ENCODE measurements at regions not wholly inside any gene's neighbourhood (a gene's known extent, or its start where the extent isn't known, plus 50 kb on each side); places are given as distances from the start of the nearest gene placed in this dataset.

GRCh38 chr6:82484001-82484400 is 120.4 kb downstream of the TPBG start:
- WGBS, 4 donors: 74 to 84% (median 78%) methylated on average over 3 of the region's 3 CpGs
- TF ChIP-seq CTCF (IDR thresholded peaks at IDR 0.05): no peak
- no peak for TF ChIP-seq POLR2A (IDR thresholded peaks at IDR 0.05)
- Histone ChIP-seq H3K4me1 (no peaks in the 10 kb centered on the region), H3K27me3 (no peaks in the 10 kb centered on the region), H3K9me3 (peaks cover 0 to 36% (median 16%) of the 10 kb centered on the region in 12 donors), H3K36me3 (no peaks in the 10 kb centered on the region), H3K27ac (no peak overlapping the region), H3K4me3 (no peak overlapping the region)
- no peak for ATAC-seq
- intact Hi-C loops (cut with DNase I): no loop called here
- no peak for DNase-seq

- H3K4me1 ChIP-seq: no peaks in the 10 kb centered on the region
- H3K27me3 ChIP-seq: no peaks in the 10 kb centered on the region
- H3K27ac ChIP-seq: no peak overlapping the region
- intact Hi-C loops (cut with DNase I): no loop called here
- no peak for TF ChIP-seq CTCF (IDR thresholded peaks at IDR 0.05)
- TF ChIP-seq POLR2A (IDR thresholded peaks at IDR 0.05): no peak
- ATAC-seq: no peak
- DNase-seq: no peak
- 69 to 80% (median 74%) methylated on average over 9 of the region's 9 CpGs for WGBS, 4 donors
- peaks cover 0 to 45% (median 23%) of the 10 kb centered on the region in 12 donors for H3K9me3 ChIP-seq
- no peaks in the 10 kb centered on the region for H3K36me3 ChIP-seq
- H3K4me3 ChIP-seq: no peak overlapping the region
Observed at GRCh38 chr6:82484737-82485626, 121.4 kb downstream of the TPBG start.

- Histone ChIP-seq H3K36me3 (no peaks in the 10 kb centered on the region), H3K27ac (no peak overlapping the region), H3K9me3 (peaks cover 0 to 50% (median 28%) of the 10 kb centered on the region in 12 donors), H3K4me3 (no peak overlapping the region), H3K4me1 (no peaks in the 10 kb centered on the region), H3K27me3 (no peaks in the 10 kb centered on the region)
- ATAC-seq (no peak), DNase-seq (no peak)
- intact Hi-C loops (cut with DNase I): no loop called here
- no peak for TF ChIP-seq POLR2A (IDR thresholded peaks at IDR 0.05)
- 50 to 71% (median 56%) methylated on average over 2 of the region's 2 CpGs for WGBS, 4 donors
Observed at GRCh38 chr6:82487895-82488294, 124.3 kb downstream of the TPBG start.

GRCh38 chr6:82488403-82488802 is 124.8 kb downstream of the TPBG start:
- H3K27ac ChIP-seq: no peak overlapping the region
- peaks cover 0 to 50% (median 28%) of the 10 kb centered on the region in 12 donors for H3K9me3 ChIP-seq
- intact Hi-C loops (cut with DNase I): no loop called here
- H3K36me3 ChIP-seq: no peaks in the 10 kb centered on the region
- H3K27me3 ChIP-seq: no peaks in the 10 kb centered on the region
- no peak for ATAC-seq
- H3K4me3 ChIP-seq: no peak overlapping the region
- 73 to 77% (median 75%) methylated on average over 1 of the region's 1 CpG for WGBS, 4 donors
- TF ChIP-seq CTCF (IDR thresholded peaks at IDR 0.05) (no peak), POLR2A (IDR thresholded peaks at IDR 0.05) (no peak)
- no peak for DNase-seq
- H3K4me1 ChIP-seq: no peaks in the 10 kb centered on the region
